Endothelial cell of umbilical vein (primary cell): ENCODE measurements at regions not wholly inside any gene's neighbourhood (a gene's known extent, or its start where the extent isn't known, plus 50 kb on each side); places are given as distances from the start of the nearest gene placed in this dataset.

Experiments used
- BruUV-seq: library from RNA; stranded (reverse); fragments of 400-500 nt; replicated peaks from 2 replicates; lab custom pipeline; 2021; lab: Mats Ljungman, UMichigan
- CTCF ChIA-PET: fragments of 300-600, 350-600 bp; sonication (Branson Sonifier 250); formaldehyde crosslinking; loops from one replicate; lab custom pipeline; 2021; ENCODE audit warnings: antibody characterized with exemption, inconsistent platforms; lab: Charles Lee
- POLR2A ChIA-PET: fragments of 300-600, 350-600 bp; sonication (Branson Sonifier 250); formaldehyde crosslinking; loops from one replicate; lab custom pipeline; 2021; ENCODE audit warnings: antibody characterized with exemption, inconsistent platforms; lab: Charles Lee
- DNase-seq: peaks from one replicate; pipeline ENCODE4 v3.0.0-alpha.2; 2011; ENCODE audit warnings: low read depth, low spot score
- FAIRE-seq: peaks from 2 replicates; lab custom pipeline; 2011; peaks lifted over from hg19 to GRCh38; lab: Jason Lieb, UNC
- H2AFZ ChIP-seq: 2 replicates; pipeline ENCODE4 v1.6.0; 2012; ENCODE audit warnings: low read depth, low read length, control low read depth, inconsistent platforms
- H3K27ac ChIP-seq: 2 replicates; pipeline ENCODE4 v1.5.1; 2011; ENCODE audit warnings: low read depth, mild to moderate bottlenecking, control low read depth, low read length, moderate library complexity; ENCODE audit not compliant: insufficient read depth
- H3K27me3 ChIP-seq, 2 experiments: 2 replicates each; pipeline versions ENCODE4 v1.6.0 to v1.6.1; 2011; ENCODE audit warnings: low read length in 2 of 2, mixed read lengths in 1 of 2; ENCODE audit not compliant: control insufficient read depth in 2 of 2, insufficient read depth in 2 of 2
- H3K36me3 ChIP-seq, 2 experiments: 2 replicates in 1 of 2; 3 replicates in 1 of 2; pipeline ENCODE4 v1.5.1; 2011; ENCODE audit warnings: low read length in 2 of 2, mild to moderate bottlenecking in 1 of 2, moderate library complexity in 1 of 2; ENCODE audit not compliant: control insufficient read depth in 2 of 2, insufficient read depth in 2 of 2; ENCODE audit errors: extremely low read depth in 1 of 2
- H3K4me1 ChIP-seq: 3 replicates; pipeline ENCODE4 v1.5.1; 2011; ENCODE audit warnings: mild to moderate bottlenecking, low read length; ENCODE audit not compliant: control insufficient read depth, insufficient read depth; ENCODE audit errors: extremely low read depth
- H3K4me2 ChIP-seq: 2 replicates; pipeline ENCODE4 v1.6.1; 2011; ENCODE audit warnings: low read length, control low read depth, mixed read lengths; ENCODE audit not compliant: insufficient read depth
- H3K4me3 ChIP-seq, 3 experiments: fragments of 200-600 bp in 1 of 3; sonication (generic), shearing (Covaris generic) in 1 of 3; replicated peaks in 1 of 3; 2 replicates each; pipeline ENCODE4 v1.5.1; 2011 to 2016; ENCODE audit warnings: control low read depth in 3 of 3, low read length in 3 of 3, mild to moderate bottlenecking in 2 of 3, inconsistent platforms in 1 of 3, low read depth in 1 of 3, moderate library complexity in 1 of 3; ENCODE audit not compliant: insufficient read depth in 1 of 3
- H3K79me2 ChIP-seq: 2 replicates; pipeline ENCODE4 v1.6.0; 2012; ENCODE audit warnings: low read length, inconsistent platforms; ENCODE audit not compliant: control insufficient read depth, insufficient read depth
- H3K9ac ChIP-seq: replicated peaks from 2 replicates; pipeline ENCODE3; 2011; ENCODE audit warnings: low read length, control low read depth; ENCODE audit not compliant: insufficient read depth; ENCODE audit errors: extremely low read depth
- H3K9me1 ChIP-seq: replicated peaks from 3 replicates; pipeline ENCODE4 v1.6.0; 2011; ENCODE audit warnings: mild to moderate bottlenecking, low read length; ENCODE audit not compliant: control insufficient read depth, insufficient read depth; ENCODE audit errors: extremely low read depth
- H3K9me3 ChIP-seq: replicated peaks from 2 replicates; pipeline ENCODE4 v1.5.1; 2012; ENCODE audit warnings: low read length, inconsistent platforms; ENCODE audit not compliant: control insufficient read depth, insufficient read depth
- H4K20me1 ChIP-seq: replicated peaks from 2 replicates; pipeline ENCODE3; 2011; ENCODE audit warnings: mild to moderate bottlenecking, low read length; ENCODE audit not compliant: control insufficient read depth, insufficient read depth; ENCODE audit errors: extremely low read depth
- EZH2 ChIP-seq: IDR thresholded peaks from 2 replicates; pipeline ENCODE4 v1.6.1; 2012; ENCODE audit warnings: borderline replicate concordance, low read depth, mild to moderate bottlenecking, moderate library complexity, low read length, inconsistent platforms; ENCODE audit not compliant: severe bottlenecking
- FOS ChIP-seq: IDR thresholded peaks from 2 replicates; pipeline ENCODE4 v1.6.1; 2011; ENCODE audit warnings: mild to moderate bottlenecking, low read length, moderate library complexity, borderline replicate concordance; ENCODE audit not compliant: insufficient read depth
- GATA2 ChIP-seq: IDR thresholded peaks from 2 replicates; pipeline ENCODE4 v1.7.0; 2011; ENCODE audit warnings: low read depth, mild to moderate bottlenecking, moderate library complexity, mixed read lengths, low read length; ENCODE audit not compliant: insufficient read length, insufficient read depth
- JUN ChIP-seq: IDR thresholded peaks from 2 replicates; pipeline ENCODE4 v1.6.1; 2011; ENCODE audit warnings: borderline replicate concordance, low read depth; ENCODE audit not compliant: insufficient read length, insufficient read depth
- MYC ChIP-seq: IDR thresholded peaks from one replicate; pipeline ENCODE4 v1.6.1; 2011; ENCODE audit warnings: mild to moderate bottlenecking, low read depth, low read length
- POLR2AphosphoS5 ChIP-seq: IDR thresholded peaks from 2 replicates; pipeline ENCODE4 v1.6.1; 2012; ENCODE audit warnings: low read depth, mild to moderate bottlenecking, control low read depth, low read length, moderate library complexity; ENCODE audit not compliant: insufficient read depth
- dilution Hi-C: fragments of 300-500 bp; cut with MboI; formaldehyde crosslinking; loops from one replicate; pipeline ENCODE4 v1.15.0; 2019; ENCODE audit warnings: low sequenced_read_pairs; ENCODE audit not compliant: extremely low pct_ligation_motif_present
- intact Hi-C: fragments of 100-400 bp; cut with micrococcal nuclease; formaldehyde crosslinking; loops from one replicate; pipeline ENCODE4 v1.10.0; 2022

DNA sequence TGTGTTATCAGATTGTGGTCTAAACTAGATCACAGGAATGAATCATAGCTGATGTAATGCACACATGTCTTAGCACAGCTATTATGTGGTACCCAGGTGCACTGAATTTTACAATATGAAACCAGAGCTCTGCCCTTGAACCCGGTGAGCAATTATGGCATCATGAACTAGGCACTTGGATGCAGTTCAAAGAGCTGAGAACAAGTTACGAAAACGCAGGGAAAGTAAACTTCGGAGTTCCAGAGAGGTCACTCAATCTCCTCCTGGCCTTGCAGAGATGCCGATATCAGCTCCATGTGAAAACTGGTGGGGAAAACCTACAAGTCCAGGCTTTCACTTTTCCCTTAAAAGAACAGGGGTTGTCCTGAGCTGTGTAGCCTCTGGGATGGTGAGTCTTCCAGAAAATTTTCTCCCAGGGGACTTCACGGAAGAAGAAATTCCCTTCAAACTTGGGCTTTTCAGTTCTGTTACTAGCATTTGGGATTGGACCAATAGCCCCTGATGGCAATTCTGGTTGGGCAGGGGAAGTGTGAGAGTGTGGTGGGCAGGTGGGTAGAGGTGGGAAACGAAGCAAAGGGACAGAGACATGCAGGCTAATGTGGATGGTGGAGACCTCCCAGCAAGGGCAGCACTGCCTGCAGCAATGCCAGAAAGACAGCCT is 71.1 kb upstream of the SH3BP4 start:
- no peak overlapping the region for H3K4me3 ChIP-seq
- dilution Hi-C loops (no loop called here), intact Hi-C loops (loop anchor here (1.0 to 2.0 kb wide), 11 partner anchors 40 to 330 kb away; no protein-coding TSS in a partner anchor)
- no peaks in the 10 kb centered on the region for H4K20me1 ChIP-seq
- H2AFZ ChIP-seq, result no peak overlapping the region
- ChIA-PET POLR2A (interaction anchor here (1.0 to 1.3 kb wide), 4 partner anchors 57 to 177 kb away, joined by 3 read pairs; no protein-coding TSS in a partner anchor), CTCF (interaction anchor here (0.8 to 5.3 kb wide), 34 partner anchors 11 to 683 kb away, joined by 3 to 54 read pairs (median 4); partner anchors contain the start of gene SH3BP4)
- TSS peak; percentile 77 for BruUV-seq
- H3K4me2 ChIP-seq, result peak overlapping the region; percentile 74
- DNase-seq (peak; percentile 94), FAIRE-seq (no peak)
- no peaks in the 10 kb centered on the region for H3K9me3 ChIP-seq
- H3K79me2 ChIP-seq, result no peaks in the 10 kb centered on the region
- H3K27me3 ChIP-seq, result no peaks in the 10 kb centered on the region
- peaks cover 23% of the 10 kb centered on the region for H3K4me1 ChIP-seq
- no peaks in the 10 kb centered on the region for H3K36me3 ChIP-seq
- H3K27ac ChIP-seq, result peak overlapping the region; percentile 79
- peak overlapping the region; percentile 18 for H3K9ac ChIP-seq
- TF ChIP-seq GATA2 (peak; percentile 84), POLR2AphosphoS5 (peak; percentile 61), MYC (no peak), EZH2 (no peak), FOS (peak; percentile 94), JUN (peak; percentile 87)
- no peaks in the 10 kb centered on the region for H3K9me1 ChIP-seq
